ENCODE measurements at regions not wholly inside any gene's neighbourhood (a gene's known extent, or its start where the extent isn't known, plus 50 kb on each side); places are given as distances from the start of the nearest gene placed in this dataset.

- in situ Hi-C loops (cut with MboI; ENCODE audit: low pct_unique_long_range_greater_than_20kb, low sequenced_read_pairs, unreplicated experiment), result no loop called here
- TF ChIP-seq CTCF (IDR thresholded peaks at IDR 0.05; ENCODE audit: extremely low read depth, insufficient read depth, missing control alignments), result no peak
- no peak for DNase-seq (ENCODE audit: low spot score)
Observed at GRCh38 chr9:18010492-18010891, 431.6 kb downstream of the SH3GL2 start.

GRCh38 chr9:18012170-18012569, 433.3 kb downstream of the SH3GL2 start:
- in situ Hi-C loops (cut with MboI; ENCODE audit: low pct_unique_long_range_greater_than_20kb, low sequenced_read_pairs, unreplicated experiment), result no loop called here
- no peak for TF ChIP-seq CTCF (IDR thresholded peaks at IDR 0.05; ENCODE audit: extremely low read depth, insufficient read depth, missing control alignments)
- no peak for DNase-seq (ENCODE audit: low spot score)

GRCh38 chr9:18014556-18014955, 435.7 kb downstream of the SH3GL2 start:
- DNase-seq (ENCODE audit: low spot score), result no peak
- no peak for TF ChIP-seq CTCF (IDR thresholded peaks at IDR 0.05; ENCODE audit: extremely low read depth, insufficient read depth, missing control alignments)
- in situ Hi-C loops (cut with MboI; ENCODE audit: low pct_unique_long_range_greater_than_20kb, low sequenced_read_pairs, unreplicated experiment), result no loop called here

- no peak for TF ChIP-seq CTCF (IDR thresholded peaks at IDR 0.05; ENCODE audit: extremely low read depth, insufficient read depth, missing control alignments)
- DNase-seq (ENCODE audit: low spot score), result no peak
- in situ Hi-C loops (cut with MboI; ENCODE audit: low pct_unique_long_range_greater_than_20kb, low sequenced_read_pairs, unreplicated experiment), result no loop called here
Observed at GRCh38 chr9:18015116-18015515, 436.2 kb downstream of the SH3GL2 start.

GRCh38 chr9:18017136-18017535, 438.3 kb downstream of the SH3GL2 start:
- no peak for TF ChIP-seq CTCF (IDR thresholded peaks at IDR 0.05; ENCODE audit: extremely low read depth, insufficient read depth, missing control alignments)
- in situ Hi-C loops (cut with MboI; ENCODE audit: low pct_unique_long_range_greater_than_20kb, low sequenced_read_pairs, unreplicated experiment), result no loop called here
- DNase-seq (ENCODE audit: low spot score), result no peak

GRCh38 chr9:18018221-18018620, 439.4 kb downstream of the SH3GL2 start:
- no peak for TF ChIP-seq CTCF (IDR thresholded peaks at IDR 0.05; ENCODE audit: extremely low read depth, insufficient read depth, missing control alignments)
- DNase-seq (ENCODE audit: low spot score), result no peak
- in situ Hi-C loops (cut with MboI; ENCODE audit: low pct_unique_long_range_greater_than_20kb, low sequenced_read_pairs, unreplicated experiment), result no loop called here

GRCh38 chr9:18018661-18019060, 439.8 kb downstream of the SH3GL2 start:
- TF ChIP-seq CTCF (IDR thresholded peaks at IDR 0.05; ENCODE audit: extremely low read depth, insufficient read depth, missing control alignments), result no peak
- in situ Hi-C loops (cut with MboI; ENCODE audit: low pct_unique_long_range_greater_than_20kb, low sequenced_read_pairs, unreplicated experiment), result no loop called here
- no peak for DNase-seq (ENCODE audit: low spot score)

Measured in GM13977 (cell line).